HEK293 (cell line): ENCODE measurements at regions not wholly inside any gene's neighbourhood (a gene's known extent, or its start where the extent isn't known, plus 50 kb on each side); places are given as distances from the start of the nearest gene placed in this dataset.

Source experiments
- CTCF ChIA-PET: fragments of 350-600 bp; formaldehyde crosslinking; extraction: SDS; loops from one replicate; lab custom pipeline; 2021; ENCODE audit warnings: antibody characterized with exemption; lab: Yijun Ruan, JAX
- POLR2A ChIA-PET: fragments of 300-600 bp; formaldehyde crosslinking; extraction: SDS; loops from one replicate; lab custom pipeline; 2020; ENCODE audit warnings: antibody characterized with exemption, inconsistent platforms; lab: Yijun Ruan, JAX
- H3K27ac ChIP-seq: fragments of 200-500 bp; sonication (Bioruptor generic); 2 replicates; pipeline ENCODE4 v1.5.1; 2014; ENCODE audit warnings: low read depth, low read length, control low read depth, inconsistent platforms; ENCODE audit errors: extremely low read depth
- H3K36me3 ChIP-seq, 2 experiments: fragments of 200-500 bp in 1 of 2; sonication (Bioruptor generic) in 1 of 2; 1 replicate in 1 of 2; 2 replicates in 1 of 2; pipeline ENCODE4 v1.5.1; 2014 to 2017; ENCODE audit warnings: inconsistent platforms in 2 of 2, low read length in 2 of 2; ENCODE audit not compliant: control insufficient read depth in 2 of 2, insufficient read depth in 1 of 2
- H3K4me1 ChIP-seq: fragments of 200-500 bp; sonication (Bioruptor generic); 2 replicates; pipeline ENCODE4 v1.5.1; 2014; ENCODE audit warnings: mild to moderate bottlenecking, low read length, inconsistent platforms; ENCODE audit not compliant: control insufficient read depth, insufficient read depth
- H3K4me3 ChIP-seq: 2 replicates; pipeline ENCODE4 v1.5.1; 2011; ENCODE audit warnings: low read depth, mild to moderate bottlenecking, control low read depth, low read length, moderate library complexity
- H3K9me3 ChIP-seq: fragments of 200-500 bp; sonication (Bioruptor generic); 2 replicates; pipeline ENCODE4 v1.5.1; 2014; ENCODE audit warnings: low read depth, low read length, inconsistent platforms; ENCODE audit not compliant: control insufficient read depth, insufficient read depth
- OVOL3 ChIP-seq: fragments of 450-650 bp; formaldehyde crosslinking; IDR thresholded peaks from 2 replicates; pipeline ENCODE4 v1.5.1; 2016; ENCODE audit warnings: missing biosample characterization, missing genetic modification characterization
- WT1 ChIP-seq: fragments of 450-650 bp; formaldehyde crosslinking; IDR thresholded peaks from 2 replicates; pipeline ENCODE4 v1.5.1; 2016; ENCODE audit warnings: missing biosample characterization, missing genetic modification characterization
- YY2 ChIP-seq: fragments of 450-650 bp; formaldehyde crosslinking; IDR thresholded peaks from 2 replicates; pipeline ENCODE4 v1.5.1; 2016; ENCODE audit warnings: missing biosample characterization, missing genetic modification characterization
- ZFP3 ChIP-seq: fragments of 450-650 bp; formaldehyde crosslinking; IDR thresholded peaks from 2 replicates; pipeline ENCODE4 v1.5.1; 2016; ENCODE audit warnings: low read depth, missing biosample characterization, missing genetic modification characterization
- ZNF184 ChIP-seq: fragments of 450-650 bp; IDR thresholded peaks from 2 replicates; pipeline ENCODE4 v1.5.1; 2018; ENCODE audit warnings: missing biosample characterization, mild to moderate bottlenecking, missing genetic modification characterization
- ZNF19 ChIP-seq: fragments of 450-650 bp; formaldehyde crosslinking; IDR thresholded peaks from 2 replicates; pipeline ENCODE4; 2016; ENCODE audit warnings: missing biosample characterization, missing genetic modification characterization, low read depth
- ZNF266 ChIP-seq: fragments of 450-650 bp; formaldehyde crosslinking; IDR thresholded peaks from 2 replicates; pipeline ENCODE4 v1.5.1; 2016; ENCODE audit warnings: missing biosample characterization, missing genetic modification characterization, low read depth
- ZNF341 ChIP-seq: fragments of 450-650 bp; formaldehyde crosslinking; IDR thresholded peaks from 2 replicates; pipeline ENCODE4; 2016; ENCODE audit warnings: low read depth, missing biosample characterization, missing genetic modification characterization
- ZNF354C ChIP-seq: fragments of 450-650 bp; formaldehyde crosslinking; IDR thresholded peaks from 2 replicates; pipeline ENCODE4 v1.5.1; 2016; ENCODE audit warnings: missing biosample characterization, missing genetic modification characterization, low read depth, borderline replicate concordance
- ZNF48 ChIP-seq: fragments of 450-650 bp; formaldehyde crosslinking; IDR thresholded peaks from 2 replicates; pipeline ENCODE4 v1.5.1; 2016; ENCODE audit warnings: missing biosample characterization, missing genetic modification characterization
- ZNF501 ChIP-seq: fragments of 450-650 bp; formaldehyde crosslinking; IDR thresholded peaks from 2 replicates; pipeline ENCODE4 v1.5.1; 2016; ENCODE audit warnings: missing biosample characterization, missing genetic modification characterization
- ZNF529 ChIP-seq: fragments of 450-650 bp; formaldehyde crosslinking; IDR thresholded peaks from 2 replicates; pipeline ENCODE4 v1.5.1; 2017; ENCODE audit warnings: missing genetic modification characterization, missing biosample characterization; ENCODE audit not compliant: insufficient replicate concordance
- ZNF548 ChIP-seq: fragments of 450-650 bp; formaldehyde crosslinking; IDR thresholded peaks from 2 replicates; pipeline ENCODE4 v1.5.1; 2016; ENCODE audit warnings: missing biosample characterization, missing genetic modification characterization
- ZNF549 ChIP-seq: fragments of 450-650 bp; IDR thresholded peaks from 2 replicates; pipeline ENCODE4 v1.5.1; 2018; ENCODE audit warnings: missing biosample characterization, missing genetic modification characterization, mild to moderate bottlenecking, inconsistent platforms, moderate library complexity
- ZNF558 ChIP-seq: fragments of 450-650 bp; formaldehyde crosslinking; IDR thresholded peaks from 2 replicates; pipeline ENCODE4 v1.5.1; 2016; ENCODE audit warnings: missing biosample characterization, missing genetic modification characterization
- ZNF610 ChIP-seq: fragments of 450-650 bp; formaldehyde crosslinking; IDR thresholded peaks from 2 replicates; pipeline ENCODE4 v1.5.1; 2016; ENCODE audit warnings: missing biosample characterization, missing genetic modification characterization, borderline replicate concordance
- ZNF626 ChIP-seq: fragments of 450-650 bp; sonication (Bioruptor Pico); formaldehyde crosslinking; IDR thresholded peaks from 2 replicates; pipeline ENCODE4 v1.5.1; 2018; ENCODE audit warnings: missing biosample characterization, missing genetic modification characterization, inconsistent platforms
- ZNF707 ChIP-seq: fragments of 450-650 bp; formaldehyde crosslinking; IDR thresholded peaks from 2 replicates; pipeline ENCODE4 v1.5.1; 2016; ENCODE audit warnings: missing biosample characterization, missing genetic modification characterization
- ZSCAN16 ChIP-seq: fragments of 450-650 bp; formaldehyde crosslinking; IDR thresholded peaks from 2 replicates; pipeline ENCODE4 v1.5.1; 2016; ENCODE audit warnings: missing biosample characterization, missing genetic modification characterization
- TF ChIP-seq, protein P1 (sequence below): fragments of 450-650 bp; formaldehyde crosslinking; IDR thresholded peaks from 2 replicates; pipeline ENCODE4 v1.5.1; 2016; ENCODE audit warnings: missing biosample characterization, missing genetic modification characterization
- TF ChIP-seq, protein P2 (sequence below): fragments of 450-650 bp; formaldehyde crosslinking; IDR thresholded peaks from 2 replicates; pipeline ENCODE4 v1.5.1; 2016; ENCODE audit warnings: missing biosample characterization, missing genetic modification characterization
- TF ChIP-seq, protein P3 (sequence below): fragments of 450-650 bp; formaldehyde crosslinking; IDR thresholded peaks from 2 replicates; pipeline ENCODE4 v1.5.1; 2016; ENCODE audit warnings: missing biosample characterization, missing genetic modification characterization

DNA sequence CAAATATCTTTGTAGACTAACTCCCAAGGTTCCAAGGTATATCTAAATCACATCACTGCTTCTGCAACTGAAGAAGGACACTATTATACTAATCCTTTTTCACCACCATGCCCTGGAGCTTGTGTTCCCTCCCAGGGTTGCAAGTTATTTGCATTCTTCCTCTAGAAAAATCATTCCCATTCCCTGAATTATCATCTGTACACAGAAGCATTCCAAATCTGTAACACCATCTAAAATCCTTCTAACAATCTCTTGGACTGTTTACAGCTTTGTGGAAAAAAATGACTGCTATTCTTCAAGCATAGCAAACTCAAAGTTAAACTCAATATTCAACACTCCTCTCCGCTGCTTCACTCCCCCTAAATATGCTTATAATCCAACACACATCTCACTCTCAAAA lies 1570.8 kb upstream of the ADGRL3 start (continued):
- TF ChIP-seq, protein P1, sequence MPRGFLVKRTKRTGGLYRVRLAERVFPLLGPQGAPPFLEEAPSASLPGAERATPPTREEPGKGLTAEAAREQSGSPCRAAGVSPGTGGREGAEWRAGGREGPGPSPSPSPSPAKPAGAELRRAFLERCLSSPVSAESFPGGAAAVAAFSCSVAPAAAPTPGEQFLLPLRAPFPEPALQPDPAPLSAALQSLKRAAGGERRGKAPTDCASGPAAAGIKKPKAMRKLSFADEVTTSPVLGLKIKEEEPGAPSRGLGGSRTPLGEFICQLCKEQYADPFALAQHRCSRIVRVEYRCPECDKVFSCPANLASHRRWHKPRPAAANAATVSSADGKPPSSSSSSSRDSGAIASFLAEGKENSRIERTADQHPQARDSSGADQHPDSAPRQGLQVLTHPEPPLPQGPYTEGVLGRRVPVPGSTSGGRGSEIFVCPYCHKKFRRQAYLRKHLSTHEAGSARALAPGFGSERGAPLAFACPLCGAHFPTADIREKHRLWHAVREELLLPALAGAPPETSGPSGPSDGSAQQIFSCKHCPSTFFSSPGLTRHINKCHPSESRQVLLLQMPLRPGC (tag by site-specific recombination): no peak
- TF ChIP-seq ZSCAN16 (tag by site-specific recombination) (no peak), ZNF19 (no peak), ZNF341 (tag by site-specific recombination) (no peak)
- TF ChIP-seq, all 188 proteins: peak for 0

DNA sequence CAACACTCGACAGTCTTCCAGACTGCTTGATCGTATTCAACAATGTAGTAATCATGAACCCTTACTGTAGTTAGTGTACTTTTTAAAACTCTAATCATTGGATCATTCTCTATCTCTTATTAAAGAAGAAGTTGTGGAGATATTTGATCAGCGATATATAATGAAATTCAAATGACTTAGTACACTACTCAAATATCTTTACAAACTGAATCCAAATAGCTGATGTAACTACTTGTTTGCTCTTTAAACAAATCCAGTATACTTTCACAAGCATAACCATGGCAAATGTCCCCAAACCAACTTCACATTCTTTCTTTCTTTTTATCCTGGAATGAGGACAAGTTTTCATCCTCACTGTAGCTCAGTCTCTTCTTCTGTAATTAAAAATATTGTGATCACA lies 1569.9 kb upstream of the ADGRL3 start:
- POLR2A ChIA-PET: no interaction called here
- no peaks in the 10 kb centered on the region for H3K4me1 ChIP-seq
- TF ChIP-seq ZNF48 (tag by site-specific recombination): no peak
- no peaks in the 10 kb centered on the region for H3K9me3 ChIP-seq
- no peak overlapping the region for H3K4me3 ChIP-seq
- H3K36me3 ChIP-seq: no peaks in the 10 kb centered on the region
- H3K27ac ChIP-seq: no peak overlapping the region
- CTCF ChIA-PET: no interaction called here

DNA sequence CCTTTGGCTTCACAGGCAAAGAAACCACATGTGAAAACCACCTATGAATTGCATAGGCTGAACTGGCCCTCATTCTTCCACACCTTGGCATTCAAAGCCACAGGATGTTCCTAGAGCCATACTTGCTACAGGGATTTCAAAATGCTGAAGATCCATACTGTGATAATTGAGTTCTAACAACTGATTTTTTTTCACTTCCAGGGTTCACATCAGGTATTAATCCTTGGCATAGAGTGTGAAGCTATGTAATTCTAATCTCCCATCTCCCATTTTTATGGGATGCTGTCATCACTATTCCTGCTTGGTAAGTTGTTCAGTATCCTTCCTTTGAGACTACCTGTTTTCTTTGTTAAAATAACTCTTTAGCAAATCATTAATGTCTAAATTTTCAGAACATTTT lies 1569.2 kb upstream of the ADGRL3 start:
- Histone ChIP-seq H3K36me3 (no peaks in the 10 kb centered on the region), H3K9me3 (no peaks in the 10 kb centered on the region), H3K4me3 (no peak overlapping the region), H3K4me1 (no peaks in the 10 kb centered on the region), H3K27ac (no peak overlapping the region)
- ChIA-PET CTCF (no interaction called here), POLR2A (no interaction called here)
- TF ChIP-seq OVOL3 (tag by site-specific recombination) (no peak), ZNF354C (tag by site-specific recombination) (no peak), ZNF184 (tag by site-specific recombination) (no peak), ZNF558 (tag by site-specific recombination) (no peak), ZNF266 (tag by site-specific recombination) (no peak), ZFP3 (no peak), ZNF610 (tag by site-specific recombination) (no peak), ZNF626 (no peak), ZNF549 (no peak), ZNF707 (tag by site-specific recombination) (no peak), ZNF548 (tag by site-specific recombination) (no peak), ZNF501 (tag by site-specific recombination) (no peak), WT1 (tag by site-specific recombination) (no peak), YY2 (no peak), ZNF529 (tag by site-specific recombination) (no peak)
- TF ChIP-seq, protein P2, sequence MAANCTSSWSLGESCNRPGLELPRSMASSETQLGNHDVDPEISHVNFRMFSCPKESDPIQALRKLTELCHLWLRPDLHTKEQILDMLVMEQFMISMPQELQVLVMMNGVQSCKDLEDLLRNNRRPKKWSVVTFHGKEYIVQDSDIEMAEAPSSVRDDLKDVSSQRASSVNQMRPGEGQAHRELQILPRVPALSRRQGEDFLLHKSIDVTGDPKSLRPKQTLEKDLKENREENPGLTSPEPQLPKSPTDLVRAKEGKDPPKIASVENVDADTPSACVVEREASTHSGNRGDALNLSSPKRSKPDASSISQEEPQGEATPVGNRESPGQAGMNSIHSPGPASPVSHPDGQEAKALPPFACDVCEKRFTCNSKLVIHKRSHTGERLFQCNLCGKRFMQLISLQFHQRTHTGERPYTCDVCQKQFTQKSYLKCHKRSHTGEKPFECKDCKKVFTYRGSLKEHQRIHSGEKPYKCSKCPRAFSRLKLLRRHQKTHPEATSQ (tag by site-specific recombination): no peak
- TF ChIP-seq, protein P3, sequence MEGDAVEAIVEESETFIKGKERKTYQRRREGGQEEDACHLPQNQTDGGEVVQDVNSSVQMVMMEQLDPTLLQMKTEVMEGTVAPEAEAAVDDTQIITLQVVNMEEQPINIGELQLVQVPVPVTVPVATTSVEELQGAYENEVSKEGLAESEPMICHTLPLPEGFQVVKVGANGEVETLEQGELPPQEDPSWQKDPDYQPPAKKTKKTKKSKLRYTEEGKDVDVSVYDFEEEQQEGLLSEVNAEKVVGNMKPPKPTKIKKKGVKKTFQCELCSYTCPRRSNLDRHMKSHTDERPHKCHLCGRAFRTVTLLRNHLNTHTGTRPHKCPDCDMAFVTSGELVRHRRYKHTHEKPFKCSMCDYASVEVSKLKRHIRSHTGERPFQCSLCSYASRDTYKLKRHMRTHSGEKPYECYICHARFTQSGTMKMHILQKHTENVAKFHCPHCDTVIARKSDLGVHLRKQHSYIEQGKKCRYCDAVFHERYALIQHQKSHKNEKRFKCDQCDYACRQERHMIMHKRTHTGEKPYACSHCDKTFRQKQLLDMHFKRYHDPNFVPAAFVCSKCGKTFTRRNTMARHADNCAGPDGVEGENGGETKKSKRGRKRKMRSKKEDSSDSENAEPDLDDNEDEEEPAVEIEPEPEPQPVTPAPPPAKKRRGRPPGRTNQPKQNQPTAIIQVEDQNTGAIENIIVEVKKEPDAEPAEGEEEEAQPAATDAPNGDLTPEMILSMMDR (tag by site-specific recombination): no peak
